ENCODE measurements at regions not wholly inside any gene's neighbourhood (a gene's known extent, or its start where the extent isn't known, plus 50 kb on each side); places are given as distances from the start of the nearest gene placed in this dataset.

DNA sequence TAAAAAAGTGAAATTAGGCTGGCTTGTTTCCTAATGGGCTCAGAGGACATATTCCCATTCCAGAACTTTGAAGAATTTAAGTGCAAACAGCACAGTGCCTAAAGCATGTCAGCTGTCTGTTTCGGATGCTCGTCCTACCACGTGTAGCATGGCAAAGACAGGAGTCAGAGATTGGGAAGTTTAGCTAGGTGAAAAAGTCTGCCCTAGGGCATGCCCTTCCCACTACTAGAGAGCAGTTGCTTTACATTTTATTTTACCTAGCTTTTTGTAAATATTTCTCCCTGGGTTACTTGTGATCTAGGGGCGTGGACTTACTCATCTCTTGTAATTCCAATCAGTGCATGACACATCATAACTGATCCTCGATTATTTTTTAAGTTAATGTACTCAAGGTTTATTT, 111.1 kb downstream of the LMO4 start:
- DNase-seq = no peak

DNA sequence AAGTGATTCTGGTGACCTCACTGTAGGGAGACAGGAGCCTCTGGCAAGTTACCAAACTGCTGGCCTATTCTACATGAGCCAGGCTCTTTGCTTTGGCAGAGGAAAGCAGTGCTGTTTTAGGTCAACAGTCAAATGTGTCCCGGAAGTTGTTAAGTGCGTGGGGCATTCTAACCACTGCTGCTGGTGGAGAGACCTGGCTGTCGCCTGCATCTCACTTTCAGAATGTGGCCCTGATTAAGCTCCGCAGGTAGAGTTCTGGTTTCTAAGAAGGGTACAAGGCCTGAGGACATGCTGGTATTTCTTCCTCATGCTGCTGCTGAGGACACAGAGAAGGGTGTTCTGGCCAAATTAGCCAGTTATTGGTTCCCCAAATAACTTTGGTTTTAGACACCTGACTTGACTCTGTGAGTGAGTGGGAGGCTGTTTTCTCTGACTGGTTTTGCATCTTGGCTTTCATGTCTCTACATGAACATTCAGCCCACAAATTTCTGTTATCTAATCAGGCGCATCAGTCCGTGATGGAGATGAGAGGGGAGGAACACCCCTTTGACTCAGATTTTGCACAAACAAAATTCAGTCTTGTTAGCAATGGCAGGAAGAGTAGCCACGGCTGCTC, 120.8 kb downstream of the LMO4 start:
- no peak for DNase-seq

DNA sequence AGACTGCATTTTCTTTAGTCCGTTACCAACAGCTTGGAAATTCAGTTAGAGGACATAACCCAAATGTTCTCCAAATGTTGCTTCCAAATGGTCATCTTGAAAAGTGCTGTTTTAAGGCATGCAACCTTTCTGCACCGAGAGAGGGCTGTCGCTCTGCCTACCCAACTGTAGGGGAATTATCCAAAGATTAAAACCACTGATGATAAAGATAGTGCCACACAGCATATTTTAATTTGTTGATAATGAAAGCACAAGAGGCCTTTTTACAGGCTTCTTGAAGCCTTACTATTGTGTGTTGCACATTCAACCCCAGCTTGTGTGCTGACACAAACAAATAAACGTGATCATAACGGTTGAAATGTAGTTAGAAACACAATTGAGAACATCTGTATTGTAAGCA, 121.5 kb downstream of the LMO4 start:
- DNase-seq = no peak

DNA sequence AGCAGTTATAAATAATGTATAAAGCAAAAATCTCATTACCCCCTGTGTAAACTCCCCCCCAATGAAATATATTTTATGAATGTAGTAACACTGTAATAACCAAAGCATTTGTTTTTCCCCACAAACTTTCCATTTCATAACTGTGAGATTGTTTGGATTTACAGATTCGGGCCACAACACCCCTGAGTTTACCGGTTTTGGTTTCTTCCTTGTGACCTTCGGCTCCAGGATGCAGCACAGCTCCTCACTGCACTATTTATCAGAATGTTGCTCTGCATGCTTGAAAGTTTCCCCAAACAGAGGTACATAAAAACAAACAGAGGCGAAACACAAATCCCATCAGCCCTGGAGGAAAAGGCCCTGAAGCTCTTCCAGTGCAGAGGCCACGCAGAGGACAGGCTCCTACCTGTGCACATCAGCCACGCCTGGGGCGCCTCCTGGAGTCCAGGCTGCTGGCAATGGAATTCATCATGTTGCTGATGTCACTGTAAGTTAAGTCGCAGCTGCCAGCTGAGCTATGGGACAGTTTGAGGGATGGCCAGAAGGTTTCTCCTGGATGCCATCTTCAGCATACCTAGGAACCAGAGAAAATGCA, 122.0 kb downstream of the LMO4 start:
- DNase-seq = no peak

DNA sequence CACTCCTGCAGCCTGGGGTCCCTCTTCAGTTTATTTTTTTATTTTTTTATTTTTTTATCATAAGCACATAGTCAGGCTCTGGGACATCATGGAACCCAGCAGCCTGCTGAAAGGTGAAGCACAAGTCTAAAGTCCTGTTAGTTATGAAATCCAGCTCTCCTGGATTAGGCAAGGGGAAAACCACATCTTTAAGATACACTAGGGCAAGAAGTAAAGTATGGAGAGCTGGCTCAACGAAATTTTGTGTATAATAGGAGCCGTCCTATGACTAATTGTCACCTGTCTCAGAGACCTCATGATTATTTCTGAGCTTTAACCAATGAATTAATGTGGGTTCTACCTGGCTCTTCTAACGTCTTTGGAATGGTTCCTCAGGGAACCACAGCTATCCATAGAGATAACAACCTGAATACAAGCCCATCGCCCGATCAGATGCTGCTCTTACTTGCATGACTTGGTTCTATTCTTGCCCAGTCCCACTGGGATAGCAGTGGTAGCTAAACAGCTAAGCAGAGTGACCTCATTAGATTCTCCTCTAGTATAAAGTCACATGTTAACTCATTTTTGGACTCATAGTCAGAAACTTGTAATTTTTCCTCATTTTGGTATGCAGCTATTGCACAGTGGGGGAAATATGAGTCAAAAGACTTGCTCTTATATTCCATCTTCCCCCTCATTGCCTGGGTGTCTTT, 122.7 kb downstream of the LMO4 start:
- DNase-seq = no peak

DNA sequence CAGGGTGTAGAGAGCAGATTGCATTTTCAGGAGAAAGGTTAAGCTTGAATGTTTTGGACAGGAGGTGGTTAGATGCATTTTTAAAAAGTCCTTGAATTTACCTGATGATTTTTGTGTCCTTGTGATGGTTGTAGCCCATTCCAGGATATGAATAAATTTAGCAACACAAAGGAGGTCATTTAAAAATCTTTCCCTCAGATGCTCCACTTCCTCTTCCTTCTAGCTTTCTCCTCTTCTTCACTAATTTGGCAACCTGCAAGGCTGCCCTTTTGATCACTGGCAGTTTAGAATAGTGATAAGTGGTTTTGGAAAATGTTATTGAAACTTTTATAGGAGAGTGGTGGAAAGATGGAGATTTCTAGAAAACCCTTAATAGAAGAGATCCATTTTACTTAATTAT, 124.0 kb downstream of the LMO4 start:
- no peak for DNase-seq

DNA sequence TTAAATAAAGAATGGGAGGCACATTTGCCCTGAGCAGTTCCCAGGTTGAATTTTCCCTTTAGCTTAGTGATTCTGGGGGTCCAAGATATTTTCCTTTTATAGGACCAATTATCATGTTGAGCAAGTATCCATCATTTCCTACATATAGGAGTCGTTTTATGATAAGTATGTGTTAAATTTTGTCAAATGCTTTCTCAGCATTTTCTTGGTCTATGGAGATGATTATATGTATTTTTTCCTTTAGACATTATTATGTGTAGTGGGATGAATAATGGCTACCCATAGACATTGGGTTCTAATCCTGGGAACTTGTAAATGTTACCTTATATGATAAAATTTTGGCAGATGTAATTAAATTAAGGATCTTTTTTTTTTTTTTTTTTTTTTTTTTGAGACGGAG, 128.7 kb downstream of the LMO4 start:
- DNase-seq = no peak

DNA sequence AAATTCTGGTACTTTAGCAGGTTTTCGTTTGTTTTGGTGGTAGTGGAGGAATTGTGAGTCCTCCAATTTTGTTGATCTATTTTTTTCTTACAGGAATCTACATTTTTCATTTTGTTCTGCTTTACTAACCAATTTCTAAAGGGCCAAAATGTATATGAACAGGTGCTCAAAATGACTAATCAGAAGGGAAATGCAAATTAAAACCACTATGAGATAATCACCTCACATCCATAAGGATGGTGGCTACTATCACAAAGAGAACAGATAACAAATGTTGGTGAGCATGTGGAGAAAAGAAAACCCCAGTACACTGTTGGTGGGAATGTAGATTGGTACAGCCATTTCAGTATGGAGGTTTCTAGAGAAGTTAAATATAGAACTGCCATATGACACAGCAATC, 134.2 kb downstream of the LMO4 start:
- DNase-seq = no peak

DNA sequence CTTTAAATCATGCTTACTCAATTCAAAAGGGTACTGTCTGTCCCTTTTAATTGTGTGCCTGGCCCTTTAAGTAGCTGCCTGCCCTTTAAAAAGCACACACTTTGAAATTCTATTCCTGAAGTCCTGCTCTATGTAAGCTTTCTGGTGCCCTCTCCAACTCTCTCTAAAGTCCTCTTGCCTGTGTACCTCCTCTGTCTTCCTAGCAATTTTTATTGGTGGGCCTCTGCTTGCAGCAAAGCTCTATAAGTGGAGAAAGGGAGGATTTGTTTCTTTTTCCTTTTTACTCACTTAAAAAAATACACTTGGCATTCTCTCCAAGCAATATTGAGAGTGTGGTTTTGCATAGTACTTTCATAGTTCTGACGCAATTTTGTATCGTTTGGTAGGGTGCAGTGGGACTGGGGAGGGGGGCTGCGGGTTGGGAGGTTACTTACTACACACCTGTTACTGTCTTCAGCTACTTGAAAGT, 135.4 kb downstream of the LMO4 start:
- no peak for DNase-seq

DNA sequence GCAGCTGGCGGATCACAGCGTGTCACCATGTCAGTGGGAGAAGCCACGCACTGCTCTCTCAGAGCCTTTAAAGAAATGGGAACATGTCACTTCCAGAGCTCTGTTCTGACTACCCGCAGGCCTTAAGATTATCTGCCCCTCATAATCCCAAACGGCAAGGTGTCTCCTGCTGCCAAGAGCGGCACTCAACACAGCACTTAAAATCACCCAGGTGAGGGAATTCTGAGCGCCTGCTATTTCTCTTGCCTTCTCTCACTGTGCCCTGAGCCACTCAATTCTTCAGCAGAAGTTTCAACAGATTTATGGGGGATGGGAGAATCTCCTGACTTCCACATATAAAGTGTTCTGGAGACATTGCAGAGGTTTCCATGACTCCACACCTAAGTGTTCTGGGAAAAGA, 137.9 kb downstream of the LMO4 start:
- no peak for DNase-seq

DNA sequence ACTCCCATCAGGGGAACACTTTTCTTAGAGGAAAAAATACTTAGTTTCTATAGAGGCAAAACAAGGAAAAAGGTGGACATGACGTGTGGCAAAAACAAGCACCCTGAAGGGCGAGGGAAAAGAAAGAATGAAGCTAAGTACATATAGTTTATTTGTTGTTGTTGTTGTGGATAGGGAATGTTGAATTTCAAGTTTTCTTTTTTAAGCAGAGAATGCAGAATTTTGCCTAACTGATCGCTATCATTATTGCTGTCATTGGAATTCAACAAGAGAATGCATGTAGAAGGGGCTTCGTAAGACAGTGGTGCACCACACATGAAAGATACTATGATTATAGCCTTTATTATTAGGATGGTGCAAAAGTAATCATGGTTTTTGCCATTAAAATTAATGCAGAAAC, 144.0 kb downstream of the LMO4 start:
- no peak for DNase-seq

DNA sequence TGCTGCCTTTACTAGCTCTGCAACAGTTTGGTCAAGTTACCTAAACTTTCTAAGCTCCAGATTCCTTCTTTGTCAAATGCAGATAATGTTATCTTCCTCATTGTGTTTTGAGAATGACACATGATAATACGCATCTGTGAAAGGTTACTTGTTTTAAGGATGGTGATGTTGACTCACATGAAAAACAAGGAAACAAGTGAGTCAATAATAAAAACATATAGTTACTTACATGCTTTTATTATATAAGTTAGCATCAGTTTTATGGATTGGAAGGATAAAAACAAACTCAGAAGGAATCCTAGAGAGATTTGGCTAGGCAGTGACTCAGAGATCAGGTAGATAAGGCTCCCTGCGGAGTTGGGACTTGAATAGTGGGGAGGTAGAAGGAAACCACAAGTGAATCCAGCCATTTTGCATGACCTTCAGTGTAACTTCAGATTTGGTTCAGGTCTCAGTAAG, 144.6 kb downstream of the LMO4 start:
- no peak for DNase-seq

DNA sequence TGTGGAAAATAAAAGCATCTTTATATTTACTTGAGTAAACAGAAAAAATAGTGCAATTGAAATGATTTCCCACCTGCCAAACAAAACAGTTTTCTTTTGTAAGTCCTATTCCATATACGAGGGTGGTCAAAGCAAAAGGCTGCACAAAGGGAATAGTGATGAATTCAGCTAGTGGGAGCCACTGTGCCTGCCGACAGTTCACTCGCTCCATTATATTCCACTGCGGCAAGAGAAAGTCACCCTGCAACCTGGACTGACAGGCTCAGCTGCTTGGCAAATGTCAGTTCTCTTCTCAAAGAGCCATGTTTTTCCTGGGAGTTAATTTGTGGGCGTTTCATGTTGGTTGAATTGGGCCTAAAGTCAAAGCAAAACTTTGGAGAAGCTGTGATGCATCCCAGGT, 145.4 kb downstream of the LMO4 start:
- no peak for DNase-seq

DNA sequence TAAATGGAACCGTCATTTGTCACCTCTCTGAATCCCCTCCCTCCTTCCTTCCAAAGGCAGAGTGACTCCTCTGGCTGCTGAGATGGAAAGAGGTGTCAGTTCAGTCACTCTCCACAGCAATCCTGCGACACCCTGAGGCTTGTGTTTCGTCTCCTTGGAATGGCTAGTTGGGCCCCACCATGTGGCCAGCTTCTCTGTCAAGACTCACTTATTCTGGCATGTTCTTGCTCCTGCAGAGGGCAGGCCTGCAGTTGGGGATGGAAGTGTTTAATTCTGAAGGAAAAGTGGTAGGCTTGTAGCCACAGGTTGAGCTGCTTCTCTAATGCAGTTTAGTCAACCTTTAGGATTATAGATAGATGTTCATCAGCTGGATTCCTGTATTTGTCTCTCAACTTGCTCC, 149.6 kb downstream of the LMO4 start:
- no peak for DNase-seq

DNA sequence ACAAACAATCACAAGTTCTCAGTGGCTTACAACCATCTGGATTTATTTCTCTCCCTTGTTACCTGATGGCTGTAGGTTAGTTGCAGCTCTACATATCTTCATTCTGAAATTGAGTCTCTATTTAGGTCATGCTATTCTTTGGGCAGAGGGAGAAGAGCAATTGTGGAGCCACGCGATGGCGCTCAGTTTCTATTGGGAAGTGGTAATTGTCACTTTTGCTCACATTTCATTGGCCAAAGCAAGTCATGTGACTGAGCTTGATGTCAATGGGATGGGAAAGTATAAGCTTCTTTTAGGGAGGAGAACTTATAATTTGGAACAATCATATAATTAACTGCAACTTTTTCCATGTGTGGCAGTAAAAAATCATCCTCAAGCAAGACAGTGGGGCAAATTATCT, 166.5 kb downstream of the LMO4 start:
- DNase-seq = no peak

DNA sequence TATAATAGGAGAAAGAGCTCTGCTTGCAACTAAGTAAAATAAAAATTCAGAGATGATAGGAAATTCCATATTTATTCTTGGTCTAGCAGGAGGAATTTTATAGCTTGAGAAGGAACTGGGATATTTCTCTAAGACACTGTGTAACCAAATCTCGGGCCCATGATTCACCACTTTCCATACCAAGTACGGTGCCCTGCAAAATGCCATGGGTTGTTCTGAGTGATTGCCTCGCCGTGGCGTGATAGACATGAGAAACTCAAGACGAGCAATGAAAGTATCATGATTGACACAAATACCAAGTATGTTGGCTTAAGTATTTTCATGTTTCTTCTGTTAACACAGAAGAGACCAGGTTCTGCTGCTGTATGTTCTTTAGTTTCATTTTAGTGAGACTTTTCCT, 167.2 kb downstream of the LMO4 start:
- no peak for DNase-seq

DNA sequence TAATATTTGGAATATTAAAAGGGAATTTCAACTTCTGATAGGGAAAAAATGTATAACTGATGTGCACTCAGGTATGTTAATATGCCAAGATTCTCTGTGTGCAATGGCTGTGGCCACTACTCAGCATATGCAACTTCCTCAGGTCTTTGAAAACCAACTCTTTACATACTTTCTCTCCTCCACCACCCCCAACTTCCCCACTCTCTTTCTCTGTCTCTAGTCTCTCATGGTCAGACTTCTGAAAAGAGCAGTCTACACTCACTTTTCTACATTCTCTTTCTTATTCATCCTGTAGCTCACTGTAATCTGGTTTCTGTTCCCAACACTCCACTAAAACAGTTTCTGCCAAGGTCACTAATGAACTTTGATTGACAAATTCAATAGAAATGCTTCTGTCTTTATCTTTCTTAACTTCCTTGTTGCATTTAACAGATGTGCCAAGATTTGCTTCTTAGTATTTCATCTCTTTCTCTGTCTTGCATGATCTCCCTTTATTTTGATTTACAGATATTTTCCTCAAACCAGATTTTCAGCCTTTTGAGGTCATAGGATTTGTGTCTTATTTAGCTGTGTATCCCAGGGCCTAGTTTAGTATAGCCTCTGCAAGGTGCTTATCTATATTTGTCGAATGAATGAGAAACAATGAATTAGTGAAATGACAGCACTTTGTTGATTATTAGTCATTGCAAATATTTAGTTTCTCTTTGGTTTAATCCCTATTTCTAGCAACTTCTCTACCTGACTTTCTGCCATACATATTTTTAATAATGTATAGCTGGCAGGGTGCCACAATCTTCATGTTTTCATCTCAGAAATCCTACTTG, 168.9 kb downstream of the LMO4 start:
- DNase-seq = no peak

DNA sequence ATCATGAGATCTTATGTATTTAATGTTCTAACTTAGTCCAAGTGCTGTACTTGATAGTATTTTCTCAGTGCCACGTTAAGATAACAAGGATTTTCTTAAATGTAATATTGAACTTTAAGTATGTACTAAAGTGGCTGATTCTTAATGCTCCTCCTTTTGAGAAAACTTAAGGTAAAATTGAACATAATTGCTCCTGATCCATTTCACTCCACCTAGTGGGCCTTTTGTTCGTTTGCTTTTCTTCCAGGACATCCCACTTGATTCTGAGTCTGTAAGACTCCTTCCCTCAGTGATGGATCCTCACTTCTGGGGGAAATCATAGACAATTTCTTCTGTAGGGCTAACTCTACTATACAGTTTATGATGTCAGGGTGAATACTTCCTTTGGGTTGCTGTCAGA, 173.1 kb downstream of the LMO4 start:
- no peak for DNase-seq

DNA sequence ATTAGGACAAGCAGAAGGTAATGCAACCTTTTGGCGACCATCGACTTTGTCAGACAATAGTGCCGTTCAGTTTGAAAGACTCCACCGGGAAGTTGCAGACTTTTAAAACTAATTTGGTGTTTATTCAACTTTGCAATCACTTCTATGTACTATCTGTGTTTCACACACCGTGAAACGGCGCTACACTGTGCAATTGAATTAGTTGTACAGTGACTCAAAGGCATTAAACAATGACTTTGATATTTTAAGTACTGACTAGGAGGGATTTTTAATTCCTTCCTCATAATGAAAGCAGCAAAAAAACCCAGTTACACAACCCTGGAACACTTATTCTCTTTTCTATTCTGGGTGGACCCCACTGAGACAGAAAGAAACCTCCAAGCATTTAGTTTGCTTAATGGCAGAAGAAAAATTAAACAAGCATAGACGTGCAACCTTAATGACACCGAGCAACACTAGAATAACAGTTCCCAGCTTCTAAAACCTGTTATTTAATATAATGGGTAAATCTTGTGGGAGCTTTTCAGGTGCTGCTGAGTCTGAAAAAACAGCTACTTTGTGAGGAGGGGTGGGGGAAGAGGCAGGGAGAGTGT, 176.8 kb downstream of the LMO4 start:
- DNase-seq = no peak

DNA sequence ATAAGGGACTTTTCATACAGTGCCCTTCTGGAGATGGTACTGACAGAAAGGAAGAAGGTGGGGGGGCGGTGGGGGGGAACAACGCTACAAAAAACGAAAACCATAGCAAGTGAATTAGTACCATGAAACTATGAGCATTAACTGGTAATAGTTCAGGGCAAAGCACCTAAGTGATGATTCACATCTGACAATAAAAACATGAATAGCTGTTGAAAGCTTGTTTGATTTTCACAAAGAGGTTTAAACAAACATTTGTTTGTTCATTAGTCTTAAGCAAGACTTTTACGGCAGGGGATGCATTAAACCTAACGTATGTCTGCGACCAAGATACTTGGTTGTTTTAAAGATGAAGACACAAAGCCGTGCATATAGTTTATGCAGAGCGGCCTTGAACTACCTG, 177.5 kb downstream of the LMO4 start:
- no peak for DNase-seq

DNA sequence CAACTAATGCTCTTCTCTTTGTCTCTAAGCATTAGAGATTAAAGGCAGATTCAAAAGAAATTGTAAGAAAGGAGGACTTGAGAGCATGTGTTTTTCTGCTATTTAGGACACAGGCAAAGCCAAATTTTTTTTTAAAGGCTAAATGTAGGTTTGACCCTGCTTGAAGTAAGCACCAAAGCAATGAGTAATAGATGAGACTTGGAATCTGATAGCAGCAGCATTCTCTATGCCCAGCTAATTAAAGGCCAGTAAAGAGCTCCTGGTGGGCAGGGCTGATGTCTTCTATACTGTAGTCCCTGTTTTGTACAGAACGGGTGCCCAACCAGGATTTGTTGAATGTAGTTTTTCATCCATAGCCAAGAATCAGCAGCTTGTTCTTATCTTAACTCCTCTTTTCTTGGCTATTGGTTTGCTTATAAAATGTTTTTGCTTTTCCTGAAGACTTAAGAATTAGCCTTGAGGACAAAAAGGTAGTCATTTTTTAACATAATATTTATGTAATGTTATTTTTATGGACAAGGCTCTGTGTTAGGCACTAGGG, 179.6 kb downstream of the LMO4 start:
- no peak for DNase-seq

DNA sequence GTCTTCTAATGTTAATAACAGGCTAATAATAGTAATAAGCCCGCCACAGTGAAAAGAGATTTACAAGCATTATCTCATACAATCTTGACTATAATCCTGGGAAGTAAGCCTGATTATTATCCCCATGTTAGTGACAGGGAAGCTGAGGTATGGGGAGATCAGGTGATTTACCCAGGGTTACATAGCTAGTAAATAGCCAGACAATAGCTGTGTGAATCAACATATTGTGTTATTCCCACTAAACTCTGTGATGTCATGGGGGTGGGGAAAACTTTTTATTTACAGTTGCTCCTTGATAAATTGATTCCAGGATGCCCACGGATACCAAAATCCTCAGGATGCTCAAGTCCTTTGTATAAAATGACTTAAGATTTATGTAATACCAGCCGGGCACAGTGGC, 181.9 kb downstream of the LMO4 start:
- no peak for DNase-seq

DNA sequence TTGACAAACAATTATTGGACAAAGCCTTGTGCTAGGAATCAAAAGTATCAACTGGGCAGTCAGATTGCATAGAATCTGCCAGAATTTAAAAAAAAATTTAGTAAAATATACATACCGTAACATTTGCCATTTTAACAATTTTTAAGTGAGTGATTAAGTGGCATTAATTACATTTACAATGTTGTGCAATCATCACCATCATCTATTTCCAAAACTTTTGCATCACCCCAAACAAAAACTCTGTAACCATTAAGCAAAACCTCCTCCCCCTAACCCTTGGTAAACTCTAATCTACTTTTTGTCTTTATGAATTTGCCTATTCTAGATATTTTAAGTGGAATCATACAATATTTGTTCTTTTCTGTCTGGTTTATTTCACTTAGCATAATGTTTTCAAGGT, 182.8 kb downstream of the LMO4 start:
- no peak for DNase-seq
